Activated CD4-positive, alpha-beta T cell treated with anti-CD3 and anti-CD28 coated beads, Interleukin-2, amount 50 U/mL, for 4 hours (primary cell): ENCODE measurements at regions not wholly inside any gene's neighbourhood (a gene's known extent, or its start where the extent isn't known, plus 50 kb on each side); places are given as distances from the start of the nearest gene placed in this dataset.
"Not testable (repeated sequence)": the region's sequence is repeated elsewhere in the genome, so short reads cannot be mapped to it uniquely, and the experiment has no call there.

ENCODE experiments used
- DNase-seq, 2 experiments: peaks; one replicate each; pipeline ENCODE4 v3.0.0-alpha.2; 2020

DNA sequence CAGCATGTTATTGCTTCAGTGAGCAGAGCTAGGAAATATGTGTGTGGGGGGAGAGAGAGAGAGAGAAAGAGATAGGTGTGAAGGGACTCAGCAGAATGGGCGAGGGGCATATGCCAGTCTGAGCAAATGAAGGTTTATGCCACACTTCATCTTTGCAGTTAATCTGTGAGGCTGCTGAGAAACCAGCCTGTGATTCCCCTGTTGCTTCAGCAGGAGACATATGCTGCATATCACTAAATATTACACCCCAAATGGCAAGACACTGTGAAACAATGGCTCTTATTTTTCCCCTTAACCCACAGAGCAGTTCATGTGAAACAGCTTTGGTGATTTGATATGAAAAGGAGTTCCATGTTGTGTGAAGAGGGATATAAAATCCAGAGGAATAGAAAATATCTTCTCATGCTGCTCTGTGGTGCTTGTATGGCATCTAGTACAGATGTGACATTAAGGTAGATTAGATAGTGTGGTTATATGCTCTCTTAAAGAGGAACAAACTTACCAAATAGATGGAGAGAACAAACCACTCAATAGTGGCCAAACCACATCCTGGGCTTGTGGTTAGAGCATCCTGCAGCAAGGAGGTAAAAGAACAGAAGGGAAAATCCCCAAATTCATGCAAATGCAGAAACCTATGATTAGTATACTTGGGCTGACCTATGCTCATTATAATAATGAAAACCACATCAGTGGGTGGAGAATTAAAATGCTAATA lies 864.2 kb downstream of the FAM181B start:
- peak; percentile 66 to 69 for DNase-seq

DNA sequence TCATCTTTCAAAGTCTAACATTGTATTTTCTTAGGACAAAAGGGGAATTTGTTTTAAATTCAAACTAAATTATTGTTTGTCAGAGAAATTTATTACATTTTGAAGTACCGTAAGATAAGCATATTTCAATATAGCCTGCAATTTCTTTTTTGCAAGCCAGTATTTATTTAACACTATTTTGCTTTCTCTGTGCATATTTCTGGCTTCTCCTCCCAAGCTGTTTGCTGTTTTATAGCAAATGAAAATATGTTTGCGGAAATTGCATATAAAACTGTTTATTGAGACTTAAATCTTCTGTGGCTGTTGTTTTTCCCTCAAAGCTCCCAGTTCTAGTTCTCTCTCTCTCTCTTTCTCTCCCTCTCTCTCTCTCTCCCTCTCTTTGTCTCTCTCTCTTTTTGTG lies 866.8 kb downstream of the FAM181B start:
- no peak for DNase-seq

DNA sequence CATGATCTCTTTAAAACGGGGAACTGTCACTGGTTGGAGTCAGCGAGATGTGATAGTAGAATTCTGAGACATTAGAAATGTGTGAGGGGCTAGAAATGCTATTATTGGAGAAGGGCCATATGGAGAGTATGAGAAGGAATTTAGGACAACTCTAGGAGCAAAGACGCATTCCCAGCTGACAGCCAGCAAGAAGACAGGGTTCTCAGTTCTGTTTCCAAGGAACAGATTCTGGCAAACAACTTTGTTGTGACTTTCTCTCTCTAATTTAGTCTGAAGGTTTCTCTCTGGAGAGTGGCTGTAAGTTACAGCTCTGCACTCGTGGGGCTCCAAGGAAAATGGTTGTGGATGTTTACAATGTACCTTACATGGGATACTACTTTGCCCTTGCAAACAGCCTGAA lies 876.3 kb downstream of the FAM181B start:
- no peak for DNase-seq

DNA sequence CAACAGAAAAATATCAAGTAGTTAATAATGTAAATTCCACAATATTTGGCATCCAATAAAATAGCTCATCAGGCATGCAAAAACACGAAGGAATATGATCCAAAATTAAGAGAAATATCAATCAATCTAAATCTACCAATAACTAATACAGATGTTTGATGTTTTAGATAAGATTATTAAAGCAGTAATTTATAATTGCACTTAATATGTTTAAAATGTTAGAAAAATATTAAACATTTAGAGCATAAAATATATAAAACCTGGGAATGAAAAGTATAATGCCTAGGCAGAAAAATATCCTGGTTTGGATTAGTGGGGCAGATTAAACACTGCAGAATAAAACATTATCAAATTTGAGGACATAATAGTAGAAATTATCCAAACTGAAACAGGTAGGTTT lies 879.9 kb downstream of the FAM181B start:
- DNase-seq, result no peak

DNA sequence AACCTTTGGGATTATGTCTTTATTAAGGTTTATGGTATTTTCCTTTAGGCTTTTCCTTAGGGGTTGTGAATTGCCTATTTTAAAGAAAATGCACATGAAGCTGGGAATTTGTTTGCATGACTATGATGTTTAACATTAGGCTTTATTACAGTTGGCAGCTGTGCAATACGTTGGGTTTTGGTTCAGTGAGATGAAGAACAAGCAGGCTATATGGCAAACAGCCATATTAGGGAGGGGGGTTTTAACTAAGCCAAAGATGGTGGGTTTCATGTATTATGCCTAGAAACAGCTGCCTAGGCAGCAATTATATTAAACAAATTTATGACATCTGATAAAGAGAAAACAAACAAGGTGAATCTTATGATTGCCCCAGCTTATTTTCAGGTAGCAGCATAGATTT lies 880.8 kb downstream of the FAM181B start:
- DNase-seq, result no peak

DNA sequence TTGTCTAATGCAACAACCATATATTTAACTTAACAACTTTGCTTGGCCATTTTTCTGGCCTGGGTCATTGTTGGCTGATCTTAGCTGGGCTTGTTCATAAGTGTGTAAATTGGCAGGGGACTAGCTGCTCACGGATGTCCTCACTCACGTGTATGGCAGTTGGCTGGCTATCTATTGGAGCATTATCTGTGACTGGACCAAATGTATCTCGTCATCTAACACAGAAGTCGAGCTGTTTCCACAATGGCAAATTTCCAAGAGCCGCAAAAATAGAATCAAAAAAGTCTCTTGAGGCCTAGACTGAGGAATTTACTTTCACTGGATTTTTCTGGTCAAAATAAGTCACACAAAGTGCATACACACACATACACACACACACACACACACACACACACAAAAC lies 893.3 kb downstream of the FAM181B start:
- DNase-seq, result no peak

DNA sequence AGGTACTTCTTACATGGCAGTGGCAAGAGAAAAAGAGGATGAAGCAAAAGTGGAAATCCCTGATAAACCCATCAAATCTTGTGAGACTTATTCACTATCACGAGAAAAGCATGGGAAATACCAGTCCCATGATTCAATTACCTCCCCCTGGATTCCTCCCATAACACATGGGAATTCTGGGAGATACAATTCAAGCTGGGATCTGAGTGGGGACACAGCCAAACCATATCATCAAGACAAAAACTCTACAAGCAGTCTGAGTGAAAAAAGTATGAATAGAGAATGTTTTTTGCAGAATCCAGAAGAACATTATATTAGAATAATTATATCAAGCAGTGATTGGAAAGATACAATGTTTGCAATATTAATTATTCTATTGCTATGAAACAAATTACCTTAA lies 893.7 kb downstream of the FAM181B start:
- no peak for DNase-seq

DNA sequence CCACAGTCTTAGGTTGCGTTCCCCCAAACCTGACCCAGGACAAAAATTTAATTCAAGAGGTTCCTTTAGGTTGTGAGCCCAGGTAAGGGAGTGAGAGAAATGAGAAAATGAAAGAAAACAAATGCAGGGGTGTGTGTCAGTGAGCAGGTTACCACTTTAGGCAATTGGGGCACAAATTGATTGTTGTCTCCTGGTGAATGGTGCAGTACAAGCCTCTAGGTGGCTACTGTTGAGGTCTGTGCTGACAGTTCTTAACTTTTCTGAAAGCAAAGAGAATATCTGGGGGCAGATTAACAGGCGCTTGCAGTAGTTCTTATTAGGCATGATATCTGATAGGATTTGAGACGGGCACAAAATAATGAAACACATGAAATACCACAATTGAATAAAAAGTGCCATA lies 894.6 kb downstream of the FAM181B start:
- DNase-seq, result no peak

DNA sequence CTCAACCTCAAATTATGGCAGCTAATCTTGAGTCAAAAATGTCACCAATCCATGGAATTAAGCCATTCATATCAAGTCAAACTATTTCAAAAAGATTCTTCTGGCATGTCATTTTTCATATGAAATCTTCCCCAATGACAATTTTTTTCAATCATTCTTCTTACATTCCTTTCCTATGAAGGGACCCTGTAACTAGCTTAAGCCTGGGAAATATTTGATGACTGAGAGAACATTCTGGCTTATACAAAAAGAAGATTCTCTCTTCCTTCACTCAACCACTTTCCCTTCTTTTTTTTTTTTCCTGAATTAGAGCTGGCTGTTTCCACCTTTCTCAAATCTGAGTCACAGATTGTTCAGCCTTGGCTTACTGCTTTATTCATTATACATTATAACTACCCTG lies 903.7 kb downstream of the FAM181B start:
- no peak for DNase-seq

DNA sequence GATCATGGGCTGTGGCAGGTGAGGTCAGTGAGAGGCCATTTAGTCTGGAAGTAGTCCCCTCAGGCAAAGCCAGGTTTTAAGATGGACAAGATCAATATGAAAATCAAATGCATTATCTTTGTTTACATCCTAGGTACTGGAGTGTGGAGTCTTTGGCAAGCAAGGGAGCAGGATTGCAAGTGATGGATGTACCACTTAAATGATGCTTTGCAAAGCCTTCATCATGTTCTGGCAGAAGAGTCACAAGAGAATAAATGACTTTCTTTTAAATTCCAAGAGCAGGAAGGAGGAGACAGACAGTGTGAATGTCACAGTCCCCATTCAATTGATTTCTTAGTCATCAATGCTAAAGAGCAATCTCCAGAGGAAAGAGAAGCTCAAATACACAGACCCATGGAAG lies 908.3 kb downstream of the FAM181B start:
- no peak for DNase-seq

DNA sequence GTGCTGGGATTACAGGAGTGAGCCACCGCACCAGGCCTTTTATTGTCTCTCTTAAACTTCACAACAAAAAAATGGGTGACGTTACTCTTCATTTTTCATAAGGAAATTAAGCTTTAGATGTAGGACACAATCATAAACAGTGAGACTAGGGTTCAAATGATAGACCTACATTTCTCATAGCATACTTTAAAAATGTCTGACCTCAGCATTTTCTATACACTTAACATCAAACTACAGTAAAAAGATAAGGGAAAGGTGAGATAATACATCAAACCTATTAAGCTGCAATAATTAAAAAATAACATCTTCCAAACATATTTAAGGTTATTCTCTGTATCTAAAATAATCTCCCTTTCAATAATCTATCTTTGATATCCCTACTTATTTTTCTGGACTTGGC lies 914.2 kb downstream of the FAM181B start:
- no peak for DNase-seq

DNA sequence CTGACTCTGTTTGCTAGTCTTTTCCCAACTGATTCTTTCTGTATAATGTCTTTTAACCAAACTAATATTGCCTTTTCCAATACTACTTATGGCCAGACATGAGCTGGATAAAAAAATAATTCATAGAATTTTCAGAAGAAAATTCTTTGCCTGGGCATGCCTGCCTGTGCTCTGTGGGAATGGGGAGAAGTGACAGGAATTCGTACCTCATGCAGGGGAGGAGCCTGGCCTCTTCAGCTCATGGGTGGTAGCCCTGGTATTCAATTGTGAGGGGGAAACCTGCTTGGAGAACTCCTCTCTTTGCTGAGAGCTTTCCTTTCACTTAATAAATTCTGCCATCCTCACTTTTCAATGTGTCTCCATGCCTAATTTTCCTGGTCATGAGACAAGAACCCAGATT lies 928.8 kb downstream of the FAM181B start:
- no peak for DNase-seq

DNA sequence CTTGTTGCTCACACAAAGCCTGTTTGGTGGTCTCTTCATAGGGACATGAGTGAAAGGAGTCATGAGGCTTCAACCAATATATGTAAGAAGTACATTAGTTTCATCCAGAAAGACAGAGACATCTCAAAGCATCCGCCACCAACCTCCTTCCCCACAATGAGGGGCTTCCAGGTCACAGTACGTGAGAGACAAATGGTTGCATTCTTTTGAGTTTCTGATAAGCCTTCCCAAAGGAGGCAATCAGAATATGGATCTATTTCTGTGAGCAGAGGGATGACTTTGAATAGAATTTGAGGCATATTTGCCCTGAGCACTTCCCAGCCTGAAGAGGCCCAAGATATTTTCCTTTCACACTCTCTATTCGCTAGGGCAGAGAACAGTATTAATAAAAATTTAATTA lies 931.1 kb downstream of the FAM181B start:
- DNase-seq, result no peak

DNA sequence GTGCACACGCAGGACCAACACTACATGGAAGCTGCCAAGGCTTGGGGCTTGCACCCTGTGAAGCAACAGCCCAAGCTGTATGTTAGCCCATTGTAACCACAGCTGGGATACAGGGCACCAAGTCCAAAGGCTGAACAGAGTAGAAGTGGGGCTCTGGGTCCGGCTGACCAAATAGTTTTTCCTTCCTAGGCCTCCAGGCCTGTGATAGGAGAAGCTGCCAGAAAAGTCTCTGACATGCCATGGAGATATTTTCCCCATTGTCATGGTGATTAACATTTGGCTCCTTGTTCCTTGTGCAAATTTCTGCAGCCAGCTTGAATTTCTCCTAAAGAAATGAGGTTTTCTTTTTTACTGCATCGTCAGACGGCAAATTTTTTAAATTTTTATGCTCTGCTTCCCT lies 941.2 kb downstream of the FAM181B start:
- DNase-seq, result no peak

DNA sequence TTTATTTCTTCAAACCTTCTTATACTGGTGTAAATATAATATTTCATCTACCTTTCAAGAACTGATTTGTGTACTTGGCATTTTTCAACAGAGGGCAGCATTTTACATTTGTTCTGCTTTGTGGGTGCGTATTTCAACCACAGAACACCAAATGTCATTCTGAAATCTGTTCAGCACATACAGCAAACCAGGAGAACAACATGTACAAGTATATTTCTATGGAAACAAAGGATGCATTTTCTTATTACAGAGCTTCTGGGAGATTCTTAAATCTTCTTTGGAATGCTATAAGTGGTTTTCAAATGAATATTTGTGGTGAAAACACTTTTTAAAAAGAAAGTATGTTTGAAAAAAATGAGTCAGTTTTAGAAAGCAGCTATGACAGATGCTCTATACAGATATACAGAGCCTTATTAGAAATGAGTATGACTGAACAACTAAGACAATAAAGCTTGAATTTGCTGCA lies 946.0 kb downstream of the FAM181B start:
- no peak for DNase-seq

DNA sequence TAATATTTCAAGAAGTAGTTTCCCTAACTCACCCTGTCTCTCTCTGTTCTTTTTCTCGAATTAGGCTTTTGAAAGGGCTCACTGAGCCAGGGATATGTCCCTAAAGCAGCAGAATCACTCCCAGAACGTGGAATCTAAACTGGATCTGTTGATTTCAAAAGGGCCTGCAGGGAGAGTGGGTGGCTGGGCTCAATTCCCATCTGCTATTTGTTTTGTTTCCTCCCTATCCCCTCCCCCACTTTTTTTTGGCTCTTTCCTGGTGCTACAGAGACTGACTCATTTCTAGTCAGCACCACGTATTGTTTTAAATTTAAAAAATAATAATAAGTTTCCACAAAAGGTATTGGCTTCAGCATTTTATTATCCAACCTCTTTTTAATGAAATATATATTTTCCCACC lies 961.5 kb downstream of the FAM181B start:
- no peak for DNase-seq

DNA sequence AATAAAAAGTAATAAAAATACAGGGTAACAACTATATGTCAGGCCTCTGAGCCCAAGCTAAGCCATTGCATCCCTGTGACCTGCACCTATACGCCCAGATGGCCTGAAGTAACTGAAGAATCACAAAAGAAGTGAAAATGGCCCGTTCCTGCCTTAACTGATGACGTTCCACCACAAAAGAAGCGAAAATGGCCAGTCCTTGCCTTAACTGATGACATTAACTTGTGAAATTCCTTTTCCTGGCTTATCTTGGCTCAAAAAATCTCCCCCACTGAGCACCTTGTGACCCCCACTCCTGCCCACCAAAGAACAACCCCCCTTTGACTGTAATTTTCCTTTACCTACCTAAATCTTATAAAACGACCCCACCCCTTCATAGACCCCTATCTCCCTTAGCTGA lies 963.8 kb downstream of the FAM181B start:
- not testable (repeated sequence) for DNase-seq

DNA sequence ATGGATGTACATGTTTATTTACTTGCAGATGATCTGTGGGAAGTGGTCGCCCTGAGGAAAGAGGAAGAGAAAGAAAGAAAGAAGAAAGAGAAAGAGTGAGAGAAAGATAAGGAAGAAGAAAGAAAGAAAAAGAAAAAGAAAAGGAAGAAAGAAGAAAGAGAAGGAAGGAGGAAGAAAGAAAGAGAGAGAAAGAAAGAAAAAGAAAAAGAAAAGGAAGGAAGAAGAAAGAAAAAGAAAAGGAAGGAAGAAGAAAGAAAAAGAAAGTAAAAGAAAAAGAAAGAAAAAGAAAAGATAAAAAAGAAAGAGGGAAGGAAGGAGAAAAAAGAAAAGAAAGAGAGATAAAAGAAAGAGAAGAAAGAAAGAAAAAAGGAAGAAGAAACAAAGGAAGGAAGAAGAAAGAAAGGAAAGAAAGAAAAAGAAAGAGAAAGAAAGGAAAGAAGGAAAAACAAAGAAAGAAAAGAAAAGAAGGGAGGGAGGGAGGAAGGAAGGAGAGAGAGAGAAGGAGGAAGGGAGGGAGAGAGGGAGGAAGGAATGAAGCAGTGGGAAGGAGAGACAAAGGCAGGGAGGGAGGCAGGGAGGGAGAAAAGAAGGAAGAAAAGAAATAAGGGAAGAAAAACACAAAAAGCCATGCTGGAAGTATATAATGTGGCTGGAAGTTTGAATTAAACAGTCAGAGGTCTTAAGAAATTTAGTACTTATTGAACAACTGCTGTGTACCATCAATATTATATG lies 976.6 kb downstream of the FAM181B start:
- DNase-seq, result no peak

DNA sequence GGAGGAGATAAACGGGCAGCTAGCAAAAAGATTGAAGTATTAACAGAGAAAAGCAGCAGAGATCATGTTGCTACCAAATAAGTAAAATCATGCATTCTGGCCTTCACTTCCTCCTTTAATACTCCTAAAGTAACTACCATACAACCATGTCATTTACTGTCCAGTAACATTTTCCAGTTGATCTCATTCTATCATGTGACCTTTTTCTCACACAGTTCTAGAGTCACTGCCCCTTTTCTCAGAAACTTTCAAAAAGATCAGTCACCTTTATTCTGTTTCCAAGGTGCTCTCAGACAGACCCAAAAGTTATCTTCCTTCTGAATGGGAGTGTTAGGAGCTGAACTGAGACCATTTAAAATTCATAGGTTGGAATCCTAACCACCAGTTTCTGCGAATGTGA lies 984.4 kb downstream of the FAM181B start:
- no peak for DNase-seq

DNA sequence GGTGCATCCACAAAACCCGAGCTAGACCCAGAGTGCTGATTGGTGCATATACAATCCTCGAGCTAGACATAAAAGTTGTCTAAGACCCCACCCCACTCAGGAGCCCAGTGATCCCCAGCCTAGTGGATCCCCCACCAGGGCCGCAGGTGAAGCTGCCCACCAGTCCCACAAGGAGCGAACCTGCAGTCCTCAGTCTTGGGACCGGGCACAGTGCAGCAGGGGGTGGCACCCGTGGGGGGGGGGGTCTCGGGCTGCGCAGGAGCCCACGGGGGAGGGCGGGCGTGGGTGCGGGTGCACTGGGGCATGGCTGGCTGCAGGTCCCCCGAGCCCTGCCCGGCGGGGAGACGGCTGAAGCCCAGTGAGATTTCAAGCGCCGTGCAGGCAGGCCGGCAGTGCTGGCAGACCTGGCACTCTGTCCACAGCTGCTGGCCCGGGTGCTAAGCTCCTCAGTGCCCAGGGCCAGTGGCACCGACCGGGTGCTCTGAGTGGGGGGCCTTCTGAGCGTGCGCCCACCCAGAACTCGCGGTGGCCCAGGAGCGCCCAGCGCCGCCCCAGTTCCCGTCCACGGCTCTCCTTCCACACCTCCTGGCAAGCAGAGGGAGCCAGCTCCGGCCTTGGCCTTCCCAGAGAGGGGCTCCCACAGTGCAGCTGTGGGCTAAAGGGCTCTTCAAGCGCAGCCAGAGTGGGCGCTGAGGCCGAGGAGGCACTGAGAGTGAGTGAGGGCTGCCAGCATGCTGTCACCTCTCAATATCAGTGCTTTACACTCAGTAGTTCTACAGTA lies 989.1 kb downstream of the FAM181B start:
- no peak for DNase-seq

DNA sequence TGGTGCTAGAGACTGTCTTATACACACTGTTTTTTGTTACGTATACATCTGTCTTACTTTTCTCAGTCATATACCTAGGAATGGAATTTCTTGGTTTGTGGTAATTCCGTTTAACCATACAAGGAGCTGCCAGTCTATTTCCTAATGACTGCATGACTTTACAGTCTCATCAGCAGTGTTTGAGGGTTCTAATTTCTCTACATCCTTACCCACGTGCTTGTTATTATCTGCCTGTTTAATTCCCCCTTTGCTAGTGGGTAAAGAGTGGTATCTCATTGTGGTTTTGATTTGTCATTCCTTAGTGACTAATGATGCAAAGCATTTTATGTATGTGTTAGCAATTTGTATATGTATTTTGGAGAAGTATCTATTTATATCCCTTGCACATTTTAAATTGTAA lies 1008.0 kb downstream of the FAM181B start:
- DNase-seq, result no peak

DNA sequence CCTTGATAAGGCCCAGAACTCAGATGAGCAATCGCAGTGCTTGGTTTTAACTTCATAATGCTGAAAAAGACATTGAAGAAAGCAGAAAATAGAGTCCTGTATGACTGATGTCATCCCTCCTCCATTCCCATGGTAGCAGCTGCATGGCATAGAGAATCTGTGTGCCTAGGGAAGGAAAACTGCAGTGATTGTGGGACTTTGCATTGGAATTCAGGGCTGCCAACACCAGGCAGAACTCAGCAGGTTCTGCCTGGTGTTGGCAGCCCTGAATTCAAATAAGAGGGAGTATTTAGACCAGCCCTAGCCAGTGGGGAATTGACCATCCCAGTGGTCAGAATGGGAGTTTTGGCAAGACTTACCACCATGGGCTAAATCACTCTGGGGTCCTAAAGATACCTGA lies 1016.0 kb downstream of the FAM181B start:
- no peak for DNase-seq

DNA sequence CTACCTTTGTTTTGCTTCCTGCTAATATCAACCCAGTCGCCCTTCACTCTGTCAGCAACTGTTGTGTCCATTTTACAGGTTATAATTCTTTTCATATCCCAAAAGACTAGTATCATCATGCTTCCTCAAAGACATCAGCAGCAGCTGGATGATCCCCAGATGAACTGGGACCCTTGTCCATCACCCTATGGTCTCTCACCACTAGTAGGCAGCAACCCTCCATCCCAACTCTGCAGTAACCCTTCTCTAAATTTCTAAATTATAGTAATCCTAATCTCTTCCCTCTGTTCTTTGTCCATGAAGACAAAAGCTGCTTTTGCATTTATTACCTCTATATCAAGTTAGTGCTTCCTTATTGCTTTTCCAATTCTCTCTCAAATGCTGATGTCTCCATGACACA lies 1025.8 kb downstream of the FAM181B start:
- no peak for DNase-seq

DNA sequence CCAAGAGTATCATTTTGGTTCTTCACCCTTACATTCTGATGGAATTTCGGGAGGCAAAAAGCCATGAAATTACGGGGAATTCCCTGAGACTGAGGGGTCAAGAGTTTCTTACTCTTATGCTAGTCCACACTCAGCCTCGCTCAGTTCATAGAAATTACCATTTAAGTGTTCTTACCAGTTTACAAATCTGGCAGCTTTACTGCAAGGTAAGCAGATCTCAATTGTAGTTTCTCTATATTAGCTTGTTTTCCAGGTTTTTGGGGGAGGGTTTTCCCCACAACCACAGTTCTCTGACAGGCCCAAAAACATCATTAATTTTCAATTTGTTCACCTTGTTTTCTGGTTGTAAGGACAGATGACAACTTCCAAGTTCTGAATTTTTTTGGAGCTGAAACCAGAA lies 1028.4 kb downstream of the FAM181B start:
- no peak for DNase-seq
